Endothelial cell (in vitro differentiated cells): ENCODE measurements at regions not wholly inside any gene's neighbourhood (a gene's known extent, or its start where the extent isn't known, plus 50 kb on each side); places are given as distances from the start of the nearest gene placed in this dataset.

Experiments used
- DNase-seq: peaks from one replicate; pipeline ENCODE4 v3.0.0; 2021; ENCODE audit warnings: low spot score
- H3K27ac Mint-ChIP-seq: one replicate; pipeline ENCODE4 v1.8.0; 2021; ENCODE audit warnings: mixed read lengths, inconsistent platforms; ENCODE audit not compliant: unreplicated experiment
- H3K27me3 Mint-ChIP-seq: one replicate; pipeline ENCODE4 v1.8.0; 2021; ENCODE audit warnings: mild to moderate bottlenecking, moderate library complexity, mixed read lengths, inconsistent platforms; ENCODE audit not compliant: unreplicated experiment
- H3K36me3 Mint-ChIP-seq: one replicate; pipeline ENCODE4 v1.8.0; 2021; ENCODE audit warnings: mild to moderate bottlenecking, low read depth, mixed read lengths, inconsistent platforms; ENCODE audit not compliant: unreplicated experiment
- H3K4me1 Mint-ChIP-seq: one replicate; pipeline ENCODE4 v1.8.0; 2021; ENCODE audit warnings: mild to moderate bottlenecking, mixed read lengths, inconsistent platforms; ENCODE audit not compliant: unreplicated experiment
- H3K4me3 Mint-ChIP-seq: one replicate; pipeline ENCODE4 v1.8.0; 2021; ENCODE audit warnings: mild to moderate bottlenecking, mixed read lengths, inconsistent platforms; ENCODE audit not compliant: unreplicated experiment
- H3K9me3 Mint-ChIP-seq: one replicate; pipeline ENCODE4 v1.8.0; 2021; ENCODE audit warnings: mixed read lengths, inconsistent platforms; ENCODE audit not compliant: unreplicated experiment
- TF ChIP-seq, protein P1 (sequence below): fragments of 200-600 bp; sonication (generic); IDR thresholded peaks from one replicate; pipeline ENCODE4 v1.5.0; 2021; ENCODE audit warnings: antibody characterized with exemption; ENCODE audit not compliant: unreplicated experiment

DNA sequence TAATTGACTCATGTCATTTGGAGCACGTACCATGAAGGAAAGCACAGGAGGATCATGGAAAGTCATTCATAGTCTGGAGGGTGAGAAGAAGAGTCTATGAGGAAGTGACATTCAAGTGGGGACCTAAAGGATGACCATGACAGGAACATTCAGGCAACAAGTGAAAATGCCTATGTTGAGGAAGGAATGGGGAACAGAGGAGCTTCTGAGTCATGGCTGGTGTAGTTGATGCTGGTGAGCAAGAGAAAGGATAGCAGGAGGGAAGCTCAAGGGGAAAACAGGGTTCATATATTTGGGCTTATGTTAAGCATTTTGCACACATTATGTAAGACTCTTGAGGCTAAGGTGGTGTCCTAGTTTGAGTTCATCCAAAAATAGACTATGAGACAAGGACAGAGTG, 318.6 kb downstream of the HNRNPD start:
- TF ChIP-seq, protein P1, sequence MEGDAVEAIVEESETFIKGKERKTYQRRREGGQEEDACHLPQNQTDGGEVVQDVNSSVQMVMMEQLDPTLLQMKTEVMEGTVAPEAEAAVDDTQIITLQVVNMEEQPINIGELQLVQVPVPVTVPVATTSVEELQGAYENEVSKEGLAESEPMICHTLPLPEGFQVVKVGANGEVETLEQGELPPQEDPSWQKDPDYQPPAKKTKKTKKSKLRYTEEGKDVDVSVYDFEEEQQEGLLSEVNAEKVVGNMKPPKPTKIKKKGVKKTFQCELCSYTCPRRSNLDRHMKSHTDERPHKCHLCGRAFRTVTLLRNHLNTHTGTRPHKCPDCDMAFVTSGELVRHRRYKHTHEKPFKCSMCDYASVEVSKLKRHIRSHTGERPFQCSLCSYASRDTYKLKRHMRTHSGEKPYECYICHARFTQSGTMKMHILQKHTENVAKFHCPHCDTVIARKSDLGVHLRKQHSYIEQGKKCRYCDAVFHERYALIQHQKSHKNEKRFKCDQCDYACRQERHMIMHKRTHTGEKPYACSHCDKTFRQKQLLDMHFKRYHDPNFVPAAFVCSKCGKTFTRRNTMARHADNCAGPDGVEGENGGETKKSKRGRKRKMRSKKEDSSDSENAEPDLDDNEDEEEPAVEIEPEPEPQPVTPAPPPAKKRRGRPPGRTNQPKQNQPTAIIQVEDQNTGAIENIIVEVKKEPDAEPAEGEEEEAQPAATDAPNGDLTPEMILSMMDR: no peak
- Mint-ChIP-seq H3K27me3 (peaks cover 2% of the 10 kb centered on the region), H3K9me3 (no peaks in the 10 kb centered on the region), H3K4me3 (no peak overlapping the region), H3K4me1 (no peaks in the 10 kb centered on the region), H3K27ac (no peak overlapping the region), H3K36me3 (no peaks in the 10 kb centered on the region)
- no peak for DNase-seq

DNA sequence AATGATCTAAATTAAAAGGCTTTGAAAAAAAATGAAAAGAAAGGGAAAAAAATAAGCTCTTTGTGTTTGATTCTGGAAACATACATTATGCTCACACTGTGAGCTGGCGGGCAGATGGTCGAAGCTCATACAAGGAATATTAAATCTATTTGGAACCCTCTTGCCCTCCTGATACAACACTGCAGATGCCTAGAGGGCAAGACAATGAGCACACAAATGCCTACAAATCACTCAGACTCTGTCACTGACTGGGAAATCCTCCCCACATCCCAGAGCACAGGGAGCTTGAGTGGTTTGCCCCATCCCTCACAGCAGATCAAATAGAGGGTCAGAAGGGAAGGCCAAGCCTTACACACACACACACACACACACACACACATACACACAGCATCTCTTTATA, 320.4 kb downstream of the HNRNPD start:
- Mint-ChIP-seq H3K4me1 (no peaks in the 10 kb centered on the region), H3K36me3 (no peaks in the 10 kb centered on the region), H3K27me3 (peaks cover 2% of the 10 kb centered on the region), H3K4me3 (no peak overlapping the region), H3K27ac (no peak overlapping the region), H3K9me3 (no peaks in the 10 kb centered on the region)
- no peak for DNase-seq
- TF ChIP-seq, protein P1: no peak

DNA sequence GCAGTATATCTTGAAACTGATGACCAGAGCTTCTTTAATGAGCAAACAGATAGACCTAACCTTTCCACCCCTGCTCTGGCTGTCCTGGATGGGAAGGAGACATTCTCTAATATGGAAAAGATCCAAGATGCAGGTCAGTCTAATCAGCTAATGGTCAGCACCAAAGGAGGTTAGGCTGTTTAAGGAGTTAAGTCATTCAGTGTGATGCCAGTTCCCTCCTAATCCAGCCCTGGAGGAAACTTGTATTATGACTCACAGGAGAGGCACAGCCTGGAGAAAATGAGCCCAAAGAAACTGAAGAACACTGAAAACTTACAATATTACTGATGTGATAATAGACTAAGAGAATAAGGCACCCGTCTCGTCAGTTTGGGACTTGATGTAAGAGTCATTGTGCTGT, 323.0 kb downstream of the HNRNPD start:
- no peak for DNase-seq
- no peak overlapping the region for H3K4me3 Mint-ChIP-seq
- no peaks in the 10 kb centered on the region for H3K4me1 Mint-ChIP-seq
- H3K27me3 Mint-ChIP-seq: no peaks in the 10 kb centered on the region
- H3K27ac Mint-ChIP-seq: no peak overlapping the region
- TF ChIP-seq, protein P1: no peak
- H3K9me3 Mint-ChIP-seq: no peaks in the 10 kb centered on the region
- no peaks in the 10 kb centered on the region for H3K36me3 Mint-ChIP-seq

DNA sequence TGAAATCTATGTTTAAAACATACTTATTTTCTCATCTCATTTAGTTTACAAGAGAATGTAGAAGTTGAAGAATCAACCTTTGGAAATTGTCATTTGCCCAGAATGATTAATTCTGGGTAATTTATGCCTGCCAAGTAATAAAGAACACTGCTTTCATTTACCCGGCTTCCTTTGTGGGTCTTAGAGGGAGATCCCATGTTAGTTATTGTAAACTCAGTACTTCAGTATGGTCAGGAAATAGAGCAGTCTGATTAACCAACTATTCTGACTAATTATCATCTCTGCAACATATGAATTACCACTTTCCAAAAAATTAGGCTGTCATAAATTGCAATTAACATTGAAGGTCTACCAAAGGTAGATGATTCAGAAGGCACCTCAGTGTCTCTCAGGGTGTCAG, 324.5 kb downstream of the HNRNPD start:
- TF ChIP-seq, protein P1: no peak
- no peak overlapping the region for H3K27ac Mint-ChIP-seq
- no peaks in the 10 kb centered on the region for H3K36me3 Mint-ChIP-seq
- DNase-seq: no peak
- H3K4me3 Mint-ChIP-seq: no peak overlapping the region
- no peaks in the 10 kb centered on the region for H3K27me3 Mint-ChIP-seq
- peaks cover 2% of the 10 kb centered on the region for H3K4me1 Mint-ChIP-seq
- H3K9me3 Mint-ChIP-seq: no peaks in the 10 kb centered on the region

DNA sequence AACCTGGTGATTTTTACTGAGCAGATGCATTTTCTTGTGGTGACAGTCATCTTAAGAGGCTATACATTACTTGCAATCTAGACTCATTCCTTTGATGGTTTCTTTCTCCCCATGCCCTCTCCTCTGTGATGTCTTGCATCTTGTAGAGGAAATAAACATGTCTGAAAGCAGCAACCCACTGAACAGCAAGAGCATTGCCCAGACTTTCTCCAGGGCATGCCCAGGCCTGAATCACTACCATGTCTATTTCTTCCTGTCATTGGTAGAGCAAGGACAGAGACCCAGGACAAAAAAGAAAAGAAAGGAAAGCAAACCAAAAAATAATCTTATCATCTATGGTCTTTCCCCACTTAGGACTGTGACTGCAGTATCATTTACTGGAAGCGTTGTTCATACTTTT, 326.1 kb downstream of the HNRNPD start:
- H3K4me3 Mint-ChIP-seq: no peak overlapping the region
- TF ChIP-seq, protein P1: no peak
- no peaks in the 10 kb centered on the region for H3K9me3 Mint-ChIP-seq
- no peak for DNase-seq
- peaks cover 3% of the 10 kb centered on the region for H3K27me3 Mint-ChIP-seq
- H3K36me3 Mint-ChIP-seq: no peaks in the 10 kb centered on the region
- peaks cover 6% of the 10 kb centered on the region for H3K4me1 Mint-ChIP-seq
- no peak overlapping the region for H3K27ac Mint-ChIP-seq
